Panc1 (cell line): ENCODE measurements at regions not wholly inside any gene's neighbourhood (a gene's known extent, or its start where the extent isn't known, plus 50 kb on each side); places are given as distances from the start of the nearest gene placed in this dataset.

ENCODE experiments used
- ATAC-seq: fragments of 200-7000 bp; cut with Tn5 transposase; 2 replicates; pipeline ENCODE4 v1.9.1; 2020; ENCODE audit warnings: mild to moderate bottlenecking, moderate library complexity
- BruUV-seq: library from RNA; stranded (reverse); fragments of 400-500 nt; replicated peaks from 2 replicates; lab custom pipeline; 2021; lab: Mats Ljungman, UMichigan
- CTCF ChIA-PET: fragments of 300-600 bp; sonication (Branson Sonifier 250); formaldehyde crosslinking; loops from one replicate; lab custom pipeline; 2022; ENCODE audit warnings: antibody characterized with exemption; lab: Charles Lee
- POLR2A ChIA-PET: fragments of 300-600 bp; sonication (Branson Sonifier 250); formaldehyde crosslinking; loops from one replicate; lab custom pipeline; 2022; ENCODE audit warnings: antibody characterized with exemption; lab: Charles Lee
- DNase-seq: peaks from one replicate; pipeline ENCODE4 v3.0.0-alpha.2; 2010; ENCODE audit warnings: low read depth, low spot score
- H3K27ac ChIP-seq: 2 replicates; pipeline ENCODE4 v1.5.1; 2011; ENCODE audit warnings: mild to moderate bottlenecking, low read length, inconsistent platforms
- H3K27me3 ChIP-seq: fragments of 200-500 bp; sonication (Bioruptor generic); 2 replicates; pipeline ENCODE4 v1.6.0; 2014; ENCODE audit warnings: low read length, inconsistent platforms; ENCODE audit not compliant: control insufficient read depth, insufficient read depth
- H3K36me3 ChIP-seq: fragments of 200-500 bp; sonication (Bioruptor generic); 2 replicates; pipeline ENCODE4 v1.5.1; 2014; ENCODE audit warnings: inconsistent platforms, mild to moderate bottlenecking, low read length, moderate library complexity; ENCODE audit not compliant: control insufficient read depth, insufficient read depth
- H3K4me1 ChIP-seq: 2 replicates; pipeline ENCODE4 v1.5.1; 2011; ENCODE audit warnings: inconsistent platforms, mild to moderate bottlenecking, low read length, moderate library complexity; ENCODE audit not compliant: control insufficient read depth, insufficient read depth
- H3K4me3 ChIP-seq, 2 experiments: 2 replicates each; pipeline ENCODE4 v1.5.1; 2011 to 2012; ENCODE audit warnings: low read depth in 2 of 2, low read length in 2 of 2, mild to moderate bottlenecking in 2 of 2, inconsistent platforms in 1 of 2, moderate library complexity in 1 of 2
- H3K9me3 ChIP-seq: fragments of 200-500 bp; sonication (Bioruptor generic); 2 replicates; pipeline ENCODE4 v1.5.1; 2014; ENCODE audit warnings: low read depth, mild to moderate bottlenecking, inconsistent platforms, low read length, moderate library complexity; ENCODE audit not compliant: control insufficient read depth, insufficient read depth
- POLR2AphosphoS5 ChIP-seq: IDR thresholded peaks from 2 replicates; pipeline ENCODE4 v1.6.1; 2012; ENCODE audit warnings: mild to moderate bottlenecking, low read depth, low read length, moderate library complexity
- SIN3A ChIP-seq: IDR thresholded peaks from 2 replicates; pipeline ENCODE4 v1.6.1; 2012; ENCODE audit warnings: low read depth, mild to moderate bottlenecking, low read length, moderate library complexity, borderline replicate concordance; ENCODE audit not compliant: insufficient read depth
- TCF7L2 ChIP-seq: IDR thresholded peaks from 2 replicates; pipeline ENCODE4 v1.6.1; 2011; ENCODE audit warnings: mild to moderate bottlenecking, low read depth, low read length, inconsistent platforms
- in situ Hi-C: cut with HindIII; loops from 2 replicates; pipeline ENCODE4 v1.10.0; 2016; ENCODE audit warnings: low sequenced_read_pairs, low pct_unique_long_range_greater_than_20kb
- intact Hi-C: fragments of 100-400 bp; cut with micrococcal nuclease; formaldehyde crosslinking; loops from one replicate; pipeline ENCODE4 v1.10.0; 2022; ENCODE audit not compliant: unreplicated experiment
- TF ChIP-seq, protein P1 (sequence below): fragments of 450-650 bp; IDR thresholded peaks from 2 replicates; pipeline ENCODE4 v1.5.1; 2017; ENCODE audit warnings: mild to moderate bottlenecking
- TF ChIP-seq, protein P2 (sequence below), 2 experiments: IDR thresholded peaks; 2 replicates each; pipeline ENCODE4 v1.6.1; 2011 to 2012; ENCODE audit warnings: low read depth in 2 of 2, control low read depth in 1 of 2, low read length in 1 of 2, mild to moderate bottlenecking in 1 of 2, moderate library complexity in 1 of 2; ENCODE audit not compliant: insufficient read depth in 1 of 2

DNA sequence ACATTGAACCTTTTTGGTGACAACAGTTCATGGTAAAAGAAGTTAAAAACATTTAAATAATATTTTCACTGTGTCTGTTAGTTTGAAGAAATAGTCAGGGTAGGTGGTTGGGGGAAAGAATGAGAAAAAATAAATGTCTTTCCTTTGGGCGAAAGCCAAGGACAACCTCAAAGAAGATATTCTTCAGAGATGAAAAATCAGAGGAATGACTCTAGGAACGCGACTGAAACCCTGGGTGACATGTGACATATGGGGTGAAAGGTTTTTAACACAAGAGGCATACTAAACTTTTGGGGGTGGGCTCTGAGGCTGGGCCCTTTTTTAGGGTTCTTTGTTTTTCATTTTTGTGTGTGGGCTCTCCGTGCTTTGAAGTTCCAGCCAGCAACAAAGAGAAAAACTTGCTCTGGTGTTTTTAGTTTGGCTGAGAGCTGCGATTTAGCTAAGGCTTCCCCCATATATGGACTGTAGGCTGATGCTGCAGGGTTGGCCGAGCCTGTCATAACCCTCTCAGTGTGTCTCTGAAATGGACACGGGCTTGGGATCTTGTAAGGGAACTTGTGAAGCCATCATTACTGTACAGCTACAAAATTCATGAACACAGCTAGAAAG lies 610.1 kb upstream of the ARID1B start:
- CTCF ChIA-PET: interaction anchor here (0.6 kb wide), 1 partner anchor 633 kb away, joined by 7 read pairs; no protein-coding TSS in a partner anchor
- TF ChIP-seq POLR2AphosphoS5 (no peak), TCF7L2 (no peak), SIN3A (no peak)
- TF ChIP-seq, protein P1, sequence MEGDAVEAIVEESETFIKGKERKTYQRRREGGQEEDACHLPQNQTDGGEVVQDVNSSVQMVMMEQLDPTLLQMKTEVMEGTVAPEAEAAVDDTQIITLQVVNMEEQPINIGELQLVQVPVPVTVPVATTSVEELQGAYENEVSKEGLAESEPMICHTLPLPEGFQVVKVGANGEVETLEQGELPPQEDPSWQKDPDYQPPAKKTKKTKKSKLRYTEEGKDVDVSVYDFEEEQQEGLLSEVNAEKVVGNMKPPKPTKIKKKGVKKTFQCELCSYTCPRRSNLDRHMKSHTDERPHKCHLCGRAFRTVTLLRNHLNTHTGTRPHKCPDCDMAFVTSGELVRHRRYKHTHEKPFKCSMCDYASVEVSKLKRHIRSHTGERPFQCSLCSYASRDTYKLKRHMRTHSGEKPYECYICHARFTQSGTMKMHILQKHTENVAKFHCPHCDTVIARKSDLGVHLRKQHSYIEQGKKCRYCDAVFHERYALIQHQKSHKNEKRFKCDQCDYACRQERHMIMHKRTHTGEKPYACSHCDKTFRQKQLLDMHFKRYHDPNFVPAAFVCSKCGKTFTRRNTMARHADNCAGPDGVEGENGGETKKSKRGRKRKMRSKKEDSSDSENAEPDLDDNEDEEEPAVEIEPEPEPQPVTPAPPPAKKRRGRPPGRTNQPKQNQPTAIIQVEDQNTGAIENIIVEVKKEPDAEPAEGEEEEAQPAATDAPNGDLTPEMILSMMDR: no peak
- TF ChIP-seq, protein P2, sequence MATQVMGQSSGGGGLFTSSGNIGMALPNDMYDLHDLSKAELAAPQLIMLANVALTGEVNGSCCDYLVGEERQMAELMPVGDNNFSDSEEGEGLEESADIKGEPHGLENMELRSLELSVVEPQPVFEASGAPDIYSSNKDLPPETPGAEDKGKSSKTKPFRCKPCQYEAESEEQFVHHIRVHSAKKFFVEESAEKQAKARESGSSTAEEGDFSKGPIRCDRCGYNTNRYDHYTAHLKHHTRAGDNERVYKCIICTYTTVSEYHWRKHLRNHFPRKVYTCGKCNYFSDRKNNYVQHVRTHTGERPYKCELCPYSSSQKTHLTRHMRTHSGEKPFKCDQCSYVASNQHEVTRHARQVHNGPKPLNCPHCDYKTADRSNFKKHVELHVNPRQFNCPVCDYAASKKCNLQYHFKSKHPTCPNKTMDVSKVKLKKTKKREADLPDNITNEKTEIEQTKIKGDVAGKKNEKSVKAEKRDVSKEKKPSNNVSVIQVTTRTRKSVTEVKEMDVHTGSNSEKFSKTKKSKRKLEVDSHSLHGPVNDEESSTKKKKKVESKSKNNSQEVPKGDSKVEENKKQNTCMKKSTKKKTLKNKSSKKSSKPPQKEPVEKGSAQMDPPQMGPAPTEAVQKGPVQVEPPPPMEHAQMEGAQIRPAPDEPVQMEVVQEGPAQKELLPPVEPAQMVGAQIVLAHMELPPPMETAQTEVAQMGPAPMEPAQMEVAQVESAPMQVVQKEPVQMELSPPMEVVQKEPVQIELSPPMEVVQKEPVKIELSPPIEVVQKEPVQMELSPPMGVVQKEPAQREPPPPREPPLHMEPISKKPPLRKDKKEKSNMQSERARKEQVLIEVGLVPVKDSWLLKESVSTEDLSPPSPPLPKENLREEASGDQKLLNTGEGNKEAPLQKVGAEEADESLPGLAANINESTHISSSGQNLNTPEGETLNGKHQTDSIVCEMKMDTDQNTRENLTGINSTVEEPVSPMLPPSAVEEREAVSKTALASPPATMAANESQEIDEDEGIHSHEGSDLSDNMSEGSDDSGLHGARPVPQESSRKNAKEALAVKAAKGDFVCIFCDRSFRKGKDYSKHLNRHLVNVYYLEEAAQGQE (IDR thresholded peaks at IDR 0.05; ENCODE audit: insufficient read depth in 1 of 2, low read depth in 2 of 2, low read length in 1 of 2): no peak
- Histone ChIP-seq H3K4me3 (no peak overlapping the region), H3K27ac (no peak overlapping the region), H3K27me3 (no peaks in the 10 kb centered on the region), H3K4me1 (no peaks in the 10 kb centered on the region), H3K9me3 (no peaks in the 10 kb centered on the region), H3K36me3 (no peaks in the 10 kb centered on the region)
- DNase-seq (no peak), ATAC-seq (no peak)
- intact Hi-C loops (no loop called here), in situ Hi-C loops (no loop called here)
- no TSS peak for BruUV-seq
- POLR2A ChIA-PET: no interaction called here

DNA sequence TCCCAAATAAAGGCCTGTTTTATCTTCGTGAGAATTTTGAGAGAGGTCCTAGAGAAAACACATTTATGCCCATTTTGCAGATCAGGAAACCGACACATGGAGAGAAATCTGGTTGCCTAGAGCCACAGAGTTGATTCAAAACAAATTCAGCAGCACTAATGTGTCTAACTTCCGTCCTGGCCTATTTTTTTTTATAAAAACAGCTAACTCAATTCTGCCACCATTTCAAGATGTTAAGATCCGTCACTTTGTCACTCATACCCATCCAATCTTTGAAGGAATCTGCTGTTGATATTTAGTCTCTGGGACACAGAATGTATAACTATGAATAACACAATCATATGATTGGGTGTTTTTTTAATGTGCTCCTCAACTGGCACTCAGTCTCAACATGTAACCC lies 611.1 kb upstream of the ARID1B start:
- intact Hi-C loops (no loop called here), in situ Hi-C loops (no loop called here)
- TF ChIP-seq, protein P1: no peak
- TF ChIP-seq SIN3A: no peak
- TF ChIP-seq, protein P2 (IDR thresholded peaks at IDR 0.05; ENCODE audit: insufficient read depth in 1 of 2, low read depth in 2 of 2, low read length in 1 of 2): no peak
- TF ChIP-seq TCF7L2: no peak
- TF ChIP-seq POLR2AphosphoS5: no peak
- no peak for DNase-seq
- no peaks in the 10 kb centered on the region for H3K9me3 ChIP-seq
- BruUV-seq: no TSS peak
- H3K4me1 ChIP-seq: no peaks in the 10 kb centered on the region
- no peak overlapping the region for H3K4me3 ChIP-seq
- ChIA-PET POLR2A (no interaction called here), CTCF (no interaction called here)
- no peaks in the 10 kb centered on the region for H3K27me3 ChIP-seq
- no peaks in the 10 kb centered on the region for H3K36me3 ChIP-seq
- ATAC-seq: no peak
- H3K27ac ChIP-seq: no peak overlapping the region
